Keratinocyte (primary cell): ENCODE measurements at regions not wholly inside any gene's neighbourhood (a gene's known extent, or its start where the extent isn't known, plus 50 kb on each side); places are given as distances from the start of the nearest gene placed in this dataset.

Experiments
- CTCF ChIP-seq, 3 experiments: IDR thresholded peaks in 1 of 3; conservative IDR thresholded peaks in 1 of 3; optimal IDR thresholded peaks in 1 of 3; 2 replicates in 2 of 3; 3 replicates in 1 of 3; pipeline versions ENCODE3 to v1.5.1; 2011; ENCODE audit warnings: low read length in 3 of 3, mild to moderate bottlenecking in 3 of 3, moderate library complexity in 2 of 3, control low read depth in 1 of 3, inconsistent platforms in 1 of 3; ENCODE audit not compliant: insufficient read depth in 2 of 3; ENCODE audit errors: extremely low read depth in 1 of 3
- EZH2 ChIP-seq: IDR thresholded peaks from one replicate; pipeline ENCODE4 v1.6.1; 2012; ENCODE audit warnings: inconsistent platforms, mild to moderate bottlenecking, low read length, moderate library complexity

GRCh38 chr6:66970373-66970772 is 1263.3 kb upstream of the EYS start:
- TF ChIP-seq CTCF (optimal IDR thresholded peaks at IDR 0.05 in 1 of 3, IDR thresholded peaks at IDR 0.05 in 1 of 3, conservative IDR thresholded peaks at IDR 0.05 in 1 of 3; ENCODE audit: extremely low read depth in 1 of 3, insufficient read depth in 2 of 3, low read length in 3 of 3) (no peak), EZH2 (no peak)
